Mesothelial cell of epicardium (in vitro differentiated cells): ENCODE measurements at regions not wholly inside any gene's neighbourhood (a gene's known extent, or its start where the extent isn't known, plus 50 kb on each side); places are given as distances from the start of the nearest gene placed in this dataset.

Experiments used
- DNase-seq, 2 experiments: peaks; one replicate each; pipeline ENCODE4 v3.0.0; 2021; ENCODE audit warnings: low spot score in 2 of 2; ENCODE audit not compliant: unreplicated experiment in 2 of 2
- H3K27ac Mint-ChIP-seq: 2 replicates; pipeline ENCODE4 v1.8.0; 2021; ENCODE audit warnings: mixed read lengths
- H3K27me3 Mint-ChIP-seq: 2 replicates; pipeline ENCODE4 v1.8.0; 2021; ENCODE audit warnings: low read depth, mixed read lengths
- H3K36me3 Mint-ChIP-seq: 2 replicates; pipeline ENCODE4 v1.8.0; 2021; ENCODE audit warnings: mixed read lengths
- H3K4me1 Mint-ChIP-seq: 2 replicates; pipeline ENCODE4 v1.8.0; 2021; ENCODE audit warnings: mixed read lengths
- H3K4me3 Mint-ChIP-seq: 2 replicates; pipeline ENCODE4 v1.8.0; 2021; ENCODE audit warnings: mild to moderate bottlenecking, moderate library complexity, mixed read lengths
- H3K9me3 Mint-ChIP-seq: 2 replicates; pipeline ENCODE4 v1.8.0; 2021; ENCODE audit warnings: mixed read lengths
- CTCF ChIP-seq: fragments of 200-600 bp; sonication (generic); IDR thresholded peaks from one replicate; pipeline ENCODE4 v1.5.0; 2021; ENCODE audit warnings: antibody characterized with exemption; ENCODE audit not compliant: unreplicated experiment

GRCh38 chr5:166382031-166382430 is 1909.4 kb upstream of the WWC1 start:
- TF ChIP-seq CTCF = no peak
- Mint-ChIP-seq H3K27me3 (no peaks in the 10 kb centered on the region), H3K4me1 (no peaks in the 10 kb centered on the region), H3K4me3 (no peak overlapping the region), H3K36me3 (no peaks in the 10 kb centered on the region), H3K9me3 (peaks cover 5% of the 10 kb centered on the region), H3K27ac (no peak overlapping the region)
- DNase-seq = no peak

- no peak overlapping the region for H3K4me3 Mint-ChIP-seq
- TF ChIP-seq CTCF = no peak
Measured at GRCh38 chr5:166398131-166398530, 1893.3 kb upstream of the WWC1 start.

GRCh38 chr5:166399781-166400180 is 1891.7 kb upstream of the WWC1 start:
- H3K9me3 Mint-ChIP-seq = peaks cover 6% of the 10 kb centered on the region
- H3K27me3 Mint-ChIP-seq = no peaks in the 10 kb centered on the region
- H3K4me1 Mint-ChIP-seq = peaks cover 33% of the 10 kb centered on the region
- no peak for DNase-seq
- peak overlapping the region; percentile 84 for H3K27ac Mint-ChIP-seq
- no peaks in the 10 kb centered on the region for H3K36me3 Mint-ChIP-seq
- H3K4me3 Mint-ChIP-seq = no peak overlapping the region
- no peak for TF ChIP-seq CTCF

More at GRCh38 chr5:166398131-166398530, 1893.3 kb upstream of the WWC1 start:
- peaks cover 33% of the 10 kb centered on the region for H3K4me1 Mint-ChIP-seq
- peaks cover 16% of the 10 kb centered on the region for H3K9me3 Mint-ChIP-seq
- H3K27ac Mint-ChIP-seq = no peak overlapping the region
- no peaks in the 10 kb centered on the region for H3K27me3 Mint-ChIP-seq
- H3K36me3 Mint-ChIP-seq = no peaks in the 10 kb centered on the region
- no peak for DNase-seq

- Mint-ChIP-seq H3K4me3 (no peak overlapping the region), H3K27me3 (no peaks in the 10 kb centered on the region), H3K9me3 (no peaks in the 10 kb centered on the region), H3K4me1 (peaks cover 36% of the 10 kb centered on the region), H3K36me3 (no peaks in the 10 kb centered on the region), H3K27ac (peak overlapping the region; percentile 58)
- TF ChIP-seq CTCF = no peak
- DNase-seq = no peak
Measured at GRCh38 chr5:166401391-166401790, 1890.1 kb upstream of the WWC1 start.

- no peak overlapping the region for H3K27ac Mint-ChIP-seq
- H3K4me1 Mint-ChIP-seq = no peaks in the 10 kb centered on the region
- peaks cover 7% of the 10 kb centered on the region for H3K36me3 Mint-ChIP-seq
- TF ChIP-seq CTCF = no peak
- H3K4me3 Mint-ChIP-seq = no peak overlapping the region
- no peak for DNase-seq
- peaks cover 18% of the 10 kb centered on the region for H3K9me3 Mint-ChIP-seq
- H3K27me3 Mint-ChIP-seq = no peaks in the 10 kb centered on the region
Measured at GRCh38 chr5:166412191-166412590, 1879.3 kb upstream of the WWC1 start.

- H3K9me3 Mint-ChIP-seq = peaks cover 3% of the 10 kb centered on the region
- peaks cover 14% of the 10 kb centered on the region for H3K4me1 Mint-ChIP-seq
Measured at GRCh38 chr5:166427211-166427610, 1864.2 kb upstream of the WWC1 start.

More at GRCh38 chr5:166427211-166427610, 1864.2 kb upstream of the WWC1 start:
- no peak for TF ChIP-seq CTCF
- no peaks in the 10 kb centered on the region for H3K27me3 Mint-ChIP-seq
- H3K36me3 Mint-ChIP-seq = no peaks in the 10 kb centered on the region
- no peak overlapping the region for H3K27ac Mint-ChIP-seq
- H3K4me3 Mint-ChIP-seq = no peak overlapping the region
- no peak for DNase-seq
